ENCODE measurements at regions not wholly inside any gene's neighbourhood (a gene's known extent, or its start where the extent isn't known, plus 50 kb on each side); places are given as distances from the start of the nearest gene placed in this dataset.

GRCh38 chr1:218025454-218025853, 259.6 kb upstream of the RRP15 start:
- TF ChIP-seq POLR2AphosphoS5 (IDR thresholded peaks at IDR 0.05) = no peak
- no peak for TF ChIP-seq CTCF (IDR thresholded peaks at IDR 0.05)
- TF ChIP-seq POLR2A (IDR thresholded peaks at IDR 0.05) = no peak
